GM21515 (cell line): ENCODE measurements at regions not wholly inside any gene's neighbourhood (a gene's known extent, or its start where the extent isn't known, plus 50 kb on each side); places are given as distances from the start of the nearest gene placed in this dataset.
"Not testable (repeated sequence)": the region's sequence is repeated elsewhere in the genome, so short reads cannot be mapped to it uniquely, and the experiment has no call there.

Source experiments
- ATAC-seq: cut with Tn5 transposase; IDR thresholded peaks from one replicate; pipeline ENCODE4 v1.9.1; 2021; ENCODE audit not compliant: unreplicated experiment

DNA sequence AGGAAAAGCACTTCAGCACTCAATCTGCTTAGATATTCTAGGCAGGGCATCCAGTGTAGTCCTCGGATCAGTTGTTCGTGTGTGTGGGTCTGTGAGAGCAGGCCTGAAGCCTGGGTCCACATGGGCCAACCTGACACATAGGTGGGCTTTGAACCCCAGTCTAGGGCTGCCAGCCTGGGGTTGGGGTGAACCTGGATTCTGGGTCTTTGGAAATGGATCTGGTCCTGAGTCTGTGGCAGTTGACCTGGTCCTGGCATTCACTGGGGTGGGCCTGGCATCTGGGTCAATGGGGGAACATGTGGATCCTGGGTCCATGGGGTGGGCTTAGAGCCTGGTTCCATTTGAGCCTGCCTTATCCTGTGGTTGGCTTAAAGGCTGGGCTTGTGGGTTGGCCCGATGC is 492.6 kb upstream of the MAN1A1 start:
- no peak for ATAC-seq

DNA sequence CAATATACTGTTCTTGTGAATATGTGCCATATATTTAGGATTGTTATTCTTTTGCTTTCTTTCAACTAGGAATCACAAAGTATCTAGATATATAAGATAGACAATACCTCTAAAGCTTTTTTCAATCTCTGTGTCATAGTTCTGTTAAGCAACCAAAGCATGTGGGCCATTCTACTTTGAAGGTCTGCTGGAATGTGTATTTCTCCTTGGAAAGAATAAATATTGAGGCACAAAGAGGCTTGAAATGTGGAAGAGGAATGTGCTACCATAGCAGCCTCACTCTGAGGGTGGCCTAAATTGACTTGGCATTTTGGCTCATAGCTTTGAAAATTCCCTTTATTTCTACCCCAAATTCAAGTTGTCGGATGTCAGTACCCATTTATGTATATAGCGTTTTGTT is 488.5 kb upstream of the MAN1A1 start:
- ATAC-seq: no peak

DNA sequence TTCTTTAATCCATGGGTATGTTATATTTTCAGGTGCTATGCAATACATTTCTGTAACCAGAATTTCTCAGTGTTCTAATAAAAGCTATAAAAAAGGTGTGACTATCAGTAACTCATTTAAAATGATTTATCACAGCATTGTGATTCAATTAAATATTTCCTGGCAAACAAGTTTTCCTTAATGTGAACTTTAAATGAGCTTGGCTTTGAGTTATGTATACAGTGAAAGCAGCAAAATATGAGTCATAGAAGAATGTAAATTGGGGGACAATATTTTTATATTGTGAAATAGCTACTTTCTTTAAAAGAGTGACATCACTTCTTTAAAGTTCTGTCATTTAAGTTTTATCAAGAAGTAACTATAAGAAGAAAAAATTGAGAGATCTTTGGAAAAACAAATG is 484.9 kb upstream of the MAN1A1 start:
- no peak for ATAC-seq

DNA sequence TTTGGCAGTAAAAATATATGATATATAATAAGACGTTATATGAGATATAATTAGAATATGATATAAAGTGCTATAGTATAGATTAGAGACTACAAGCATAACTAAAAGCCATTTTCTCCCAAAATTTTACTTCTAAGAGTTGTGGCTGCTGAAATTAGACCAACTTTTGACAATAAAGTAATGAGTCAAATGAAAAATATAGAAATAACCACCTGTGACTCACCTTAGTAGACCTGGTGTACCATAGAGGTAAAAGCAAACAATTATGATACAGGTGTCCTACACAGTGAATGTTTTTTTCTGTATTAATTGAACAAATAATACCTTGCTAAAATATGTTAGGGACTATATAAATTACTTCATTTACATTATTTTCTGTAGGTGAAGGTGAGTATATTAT is 482.9 kb upstream of the MAN1A1 start:
- ATAC-seq: no peak

DNA sequence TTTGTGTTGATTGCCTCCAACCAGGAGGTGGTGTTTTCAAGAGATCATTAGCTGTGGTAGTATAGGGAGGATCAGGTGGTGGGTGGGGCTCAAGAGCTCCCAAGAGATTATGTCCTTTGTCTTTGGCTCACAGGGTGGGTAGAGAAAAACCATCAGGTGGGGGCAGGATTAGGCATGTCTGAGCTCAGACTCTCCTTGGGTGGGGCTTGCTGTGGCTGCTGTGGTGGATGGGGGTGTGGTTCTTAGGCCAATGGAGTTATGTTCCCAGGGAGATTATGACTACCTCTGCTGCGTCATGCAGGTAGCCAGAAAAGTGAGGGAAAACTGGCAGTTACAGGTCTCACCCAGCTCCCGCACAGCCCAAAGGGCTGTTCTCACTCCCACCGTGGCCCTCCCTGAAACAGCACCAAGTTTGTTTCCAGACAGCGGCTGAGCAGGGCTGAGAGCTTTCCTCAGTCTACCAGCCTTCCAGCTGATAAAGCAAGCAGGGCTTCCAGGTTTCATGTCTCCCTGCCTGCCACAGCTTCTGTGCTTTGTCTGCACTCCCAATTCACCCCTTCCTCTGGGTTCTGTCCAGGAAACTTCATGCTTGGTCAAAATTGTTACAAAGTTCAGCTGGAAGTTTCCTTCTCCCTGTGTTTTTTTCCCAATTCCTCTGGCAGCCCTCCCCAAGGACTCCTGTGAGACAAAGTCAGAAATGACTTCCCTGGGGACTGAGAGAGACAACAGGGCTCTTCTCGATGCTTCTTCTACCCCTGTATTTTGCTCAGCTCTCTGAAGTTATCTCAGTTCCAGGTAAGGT is 481.1 kb upstream of the MAN1A1 start:
- no peak for ATAC-seq

DNA sequence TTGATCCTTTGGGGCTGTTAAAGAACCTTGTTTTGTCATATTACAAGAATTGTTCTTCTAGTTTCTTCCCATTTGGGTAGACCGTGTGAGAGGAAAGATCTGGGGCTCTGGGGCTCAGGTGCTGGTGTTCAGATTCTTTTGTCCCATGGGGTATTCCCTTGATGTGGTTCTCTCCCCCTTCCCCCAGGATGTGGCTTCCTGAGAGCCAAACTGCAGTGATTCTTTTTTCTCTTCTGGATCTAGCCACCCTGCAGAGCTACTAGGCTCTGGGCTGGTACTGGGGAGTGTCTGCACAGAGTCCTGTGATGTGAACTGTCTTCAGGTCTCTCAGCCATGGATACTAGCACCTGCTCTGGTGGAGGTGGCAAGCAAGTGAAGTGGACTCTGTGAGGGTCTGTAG is 480.5 kb upstream of the MAN1A1 start:
- no peak for ATAC-seq

DNA sequence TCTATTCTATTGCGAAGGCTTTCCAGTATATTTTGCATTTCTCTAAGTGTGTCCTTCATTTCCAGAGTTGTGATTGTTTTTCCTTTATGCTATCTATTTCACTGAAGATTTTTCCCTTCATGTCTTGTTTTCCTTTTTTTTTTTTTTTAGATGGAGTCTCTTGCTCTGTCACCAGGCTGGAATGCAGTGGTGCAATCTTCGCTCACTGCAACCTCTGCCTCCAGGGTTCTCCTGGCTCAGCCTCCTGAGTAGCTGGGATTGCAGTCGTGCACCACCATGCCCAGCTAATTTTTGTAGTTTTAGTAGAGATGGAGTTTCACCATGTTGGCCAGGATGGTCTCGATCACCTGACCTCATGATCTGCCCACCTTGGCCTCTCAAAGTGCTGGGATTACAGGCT is 479.9 kb upstream of the MAN1A1 start:
- not testable (repeated sequence) for ATAC-seq

DNA sequence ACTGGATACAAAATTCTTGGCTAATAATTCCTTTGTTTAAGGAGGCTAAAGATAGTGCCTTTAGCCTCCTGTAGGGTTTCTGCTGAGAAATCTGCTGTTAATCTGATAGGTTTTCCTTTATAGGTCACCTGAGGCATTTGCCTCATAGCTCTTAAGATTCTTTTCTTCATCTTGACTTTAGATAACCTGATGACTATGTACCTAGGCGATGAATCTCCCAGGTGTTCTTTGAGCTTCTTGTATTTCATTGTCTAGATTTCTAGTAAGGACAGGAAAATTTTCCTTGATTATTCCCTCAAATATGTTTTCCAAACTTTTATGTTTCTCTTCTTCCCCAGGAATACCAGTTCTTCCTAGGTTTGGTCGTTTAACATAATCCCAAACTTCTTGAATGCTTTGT is 479.4 kb upstream of the MAN1A1 start:
- ATAC-seq: no peak

DNA sequence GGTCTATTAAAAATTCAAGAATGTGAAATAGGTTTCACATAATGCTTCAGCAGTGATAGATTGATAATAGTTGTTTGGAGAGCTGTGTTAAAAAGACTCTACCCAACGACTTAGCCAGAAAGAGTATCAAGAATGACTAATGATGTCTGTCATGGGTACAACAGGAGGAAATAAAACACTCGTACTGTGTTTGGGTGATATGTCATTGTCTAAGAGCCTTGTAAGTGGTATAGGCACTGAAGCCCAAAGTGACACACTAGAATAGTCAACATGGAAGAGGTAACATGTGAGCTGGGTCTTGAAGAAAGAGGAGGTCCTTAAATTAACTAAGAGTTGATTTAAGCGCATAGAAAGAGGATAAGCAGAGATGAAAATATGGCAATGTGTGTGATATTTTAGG is 471.8 kb upstream of the MAN1A1 start:
- ATAC-seq: no peak

DNA sequence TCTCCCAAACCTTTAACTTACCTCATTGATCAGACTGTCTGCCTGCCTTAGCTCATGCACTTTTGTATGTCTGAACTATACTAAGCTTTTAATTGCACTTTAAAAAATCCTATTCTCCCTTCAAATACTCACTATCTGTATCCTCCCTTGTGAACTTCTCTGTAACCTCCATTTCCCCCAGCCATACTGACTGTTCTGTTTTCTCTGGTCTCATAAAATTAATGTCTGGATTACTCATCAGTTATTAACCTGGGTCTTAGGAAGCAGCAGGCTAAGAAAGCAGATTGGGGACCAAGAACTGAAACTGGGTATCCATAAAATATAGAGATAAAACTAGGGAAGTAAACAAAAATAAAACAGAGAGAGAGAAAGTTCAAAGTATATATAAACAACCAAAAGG is 469.3 kb upstream of the MAN1A1 start:
- ATAC-seq: no peak

DNA sequence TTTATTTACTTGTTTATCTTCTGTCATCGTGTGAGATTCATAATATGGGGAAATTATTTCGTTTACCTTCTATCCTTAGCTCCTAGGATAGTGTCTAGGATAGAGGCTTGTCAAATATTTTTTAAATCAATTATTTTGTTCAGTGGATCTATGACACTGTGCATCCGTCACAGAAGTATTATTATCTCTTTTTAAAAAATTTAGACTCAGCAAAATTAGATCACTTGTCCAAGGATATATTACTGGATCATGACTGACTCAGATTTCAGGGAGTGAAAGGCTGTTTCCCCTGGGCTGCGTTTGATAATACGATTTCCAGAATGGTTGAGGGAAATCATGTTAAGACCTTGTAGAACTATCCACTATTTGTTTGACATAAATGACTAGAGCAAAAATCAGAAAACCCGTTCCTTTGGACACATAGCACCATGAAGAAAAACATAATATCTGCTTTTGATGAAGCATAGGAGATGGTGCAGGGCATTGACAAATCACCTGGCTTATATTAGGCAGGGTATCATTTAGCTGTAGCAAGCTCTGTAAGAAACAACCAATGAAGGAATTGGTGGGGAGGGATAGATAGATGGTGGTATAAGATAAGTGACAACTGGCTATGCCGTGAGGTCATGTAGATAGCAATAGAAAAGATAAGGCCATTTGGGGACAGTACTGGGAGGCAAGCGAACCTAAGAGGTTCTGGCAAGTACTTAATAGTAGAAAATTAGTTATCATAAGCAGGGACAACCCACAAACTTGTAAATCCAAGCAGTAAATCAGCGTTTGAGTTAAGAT is 465.2 kb upstream of the MAN1A1 start:
- ATAC-seq: no peak

DNA sequence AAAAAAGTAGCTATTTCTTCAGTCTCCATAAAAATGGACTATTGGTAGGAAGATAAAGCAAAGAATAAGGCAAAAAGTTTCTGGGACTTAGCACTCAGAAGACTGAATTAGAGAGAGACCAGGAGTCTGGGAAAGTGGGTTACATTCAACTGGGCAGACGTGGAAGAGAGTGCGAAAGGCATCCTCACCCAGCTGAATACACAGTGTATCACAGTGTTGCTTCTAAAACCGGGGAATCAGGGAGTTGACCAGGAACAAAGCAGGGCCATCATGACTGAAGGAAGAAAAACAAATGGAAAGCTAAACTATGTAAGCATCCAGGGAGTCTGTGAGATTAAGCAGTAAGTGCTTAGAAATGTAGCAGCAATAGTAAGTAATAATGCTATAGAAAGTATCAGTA is 452.9 kb upstream of the MAN1A1 start:
- ATAC-seq: no peak

DNA sequence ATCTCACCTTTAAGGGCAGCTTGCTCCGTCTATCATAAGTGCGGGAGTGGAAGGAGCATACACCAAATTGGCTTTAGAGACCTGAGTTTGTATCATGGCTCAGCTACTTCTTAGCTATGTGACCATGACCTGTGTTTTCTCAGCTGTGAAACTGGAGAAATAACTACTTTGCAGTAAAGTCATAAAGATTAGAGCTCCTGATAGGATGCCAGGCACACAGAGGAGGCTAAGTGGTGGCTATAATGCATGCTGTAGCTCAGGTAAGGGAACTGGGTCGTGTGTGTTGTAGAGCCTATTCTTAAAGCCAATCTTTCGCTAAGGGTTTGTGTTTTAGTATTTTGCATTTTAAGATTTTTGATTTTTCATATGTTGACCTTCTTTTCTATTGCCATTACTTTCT is 451.5 kb upstream of the MAN1A1 start:
- ATAC-seq: no peak

DNA sequence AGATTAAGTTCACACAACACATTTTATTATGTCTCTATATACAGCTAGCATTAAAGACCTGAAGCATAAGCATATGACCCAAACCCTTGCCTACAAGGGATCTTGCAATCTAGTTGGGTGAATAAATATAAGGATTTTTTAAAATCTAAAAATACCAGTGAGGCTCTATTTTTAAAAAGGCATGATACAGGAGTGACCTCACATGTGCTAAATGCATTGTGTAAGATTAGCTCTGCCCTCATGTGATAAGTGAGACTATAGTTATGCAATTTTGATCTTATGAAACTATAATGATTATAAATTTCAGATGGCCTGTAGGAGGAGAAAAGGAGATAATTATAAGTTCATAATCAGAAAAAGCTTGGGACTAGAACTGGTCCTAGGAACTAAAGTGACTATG is 451.0 kb upstream of the MAN1A1 start:
- no peak for ATAC-seq

DNA sequence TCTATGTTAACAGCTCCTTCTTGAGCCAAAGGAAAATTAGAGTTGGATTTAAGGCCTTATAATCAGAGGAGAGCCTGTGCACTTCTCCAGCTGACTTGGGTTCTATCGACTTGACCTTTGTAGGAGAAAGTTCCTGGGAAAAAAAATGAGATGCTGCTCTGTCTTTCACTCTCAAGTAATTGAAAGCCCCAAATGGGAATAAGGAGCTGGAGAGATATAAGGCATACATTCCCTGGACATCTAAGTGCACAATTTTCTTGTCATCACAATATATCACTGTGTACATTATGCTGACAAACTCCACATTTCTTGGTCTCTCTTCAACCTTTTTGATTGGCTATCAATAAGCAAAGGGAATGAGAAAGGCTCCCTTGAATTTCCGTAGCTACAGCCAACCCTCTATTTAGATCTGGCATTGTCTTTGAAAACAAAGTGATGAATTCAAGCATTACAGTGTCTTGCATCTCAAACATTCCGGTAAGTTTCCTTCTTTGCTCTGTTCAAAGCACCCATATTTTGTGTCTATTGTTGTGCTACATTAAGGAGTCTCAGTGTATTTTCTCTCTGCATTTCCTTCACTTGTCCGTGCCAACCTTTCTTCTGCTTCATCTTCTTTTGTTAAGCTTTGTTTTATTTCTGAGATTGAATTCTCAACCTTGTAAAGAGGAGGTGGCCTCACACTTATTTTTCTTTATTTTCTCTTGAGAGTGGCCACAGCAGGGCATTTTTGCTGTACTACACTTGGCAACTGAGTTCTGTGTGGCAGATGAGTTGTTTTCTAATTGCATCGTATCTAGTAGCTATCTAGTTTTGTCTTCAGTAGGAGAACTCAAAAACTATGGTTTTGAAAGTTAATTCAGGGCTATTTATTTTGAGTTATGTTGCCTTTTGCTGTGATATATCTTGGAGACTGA is 450.3 kb upstream of the MAN1A1 start:
- no peak for ATAC-seq

DNA sequence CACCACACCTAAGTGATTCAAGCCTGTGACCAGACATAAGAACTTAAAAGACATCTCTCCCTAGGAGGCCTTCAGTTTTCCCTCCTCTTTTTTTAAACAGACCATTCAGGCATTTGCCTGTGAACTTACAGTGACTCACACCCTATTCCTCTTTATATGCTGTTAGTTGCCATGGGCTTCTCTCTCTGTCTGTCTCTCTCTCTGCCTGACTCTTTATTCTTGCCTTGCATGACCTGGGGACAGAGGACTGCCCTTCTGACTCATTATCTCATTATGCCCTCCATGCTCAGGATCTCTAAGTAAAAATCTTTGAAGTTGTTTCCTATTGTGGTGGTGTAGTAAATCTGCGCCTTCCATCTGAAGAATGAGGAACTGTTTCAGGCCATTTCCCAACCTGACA is 442.2 kb upstream of the MAN1A1 start:
- no peak for ATAC-seq

DNA sequence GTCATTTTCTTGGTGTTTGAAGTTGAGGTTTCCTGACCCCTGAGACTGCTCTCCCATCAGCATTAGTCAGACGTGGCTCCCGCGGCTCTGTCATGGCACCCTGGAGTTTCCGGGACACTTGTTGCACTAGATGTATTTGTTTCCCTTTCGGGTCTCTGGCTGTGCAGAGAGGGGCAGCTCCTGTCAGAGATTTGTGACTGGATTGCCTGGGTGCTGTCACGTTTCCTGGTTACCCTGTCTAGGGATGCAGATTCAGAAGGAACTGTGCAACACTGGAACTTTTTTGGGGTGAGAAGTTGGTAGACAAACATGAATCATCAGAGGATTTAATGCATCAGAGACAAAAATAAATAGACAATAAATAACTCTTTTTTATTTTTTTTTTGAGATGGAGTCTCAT is 431.8 kb upstream of the MAN1A1 start:
- ATAC-seq: no peak

DNA sequence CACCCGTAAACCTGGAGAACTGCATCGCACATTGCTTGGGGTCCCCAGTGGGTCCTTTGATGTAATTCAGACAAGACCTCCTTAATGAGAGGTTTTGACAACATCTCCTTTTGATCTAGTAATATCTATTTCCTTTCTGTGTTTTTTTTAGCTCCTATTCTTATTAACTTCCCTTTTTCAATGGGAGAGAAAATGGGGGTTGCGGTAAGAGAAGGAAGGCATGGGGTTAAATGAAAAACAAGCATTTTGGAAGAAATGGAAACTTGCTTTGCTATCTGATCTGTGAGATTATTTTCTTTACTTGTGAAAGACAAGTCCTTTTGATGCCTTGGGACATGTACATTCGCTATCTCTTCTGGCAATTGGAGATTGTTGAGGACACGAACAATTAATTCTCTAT is 418.6 kb upstream of the MAN1A1 start:
- no peak for ATAC-seq

DNA sequence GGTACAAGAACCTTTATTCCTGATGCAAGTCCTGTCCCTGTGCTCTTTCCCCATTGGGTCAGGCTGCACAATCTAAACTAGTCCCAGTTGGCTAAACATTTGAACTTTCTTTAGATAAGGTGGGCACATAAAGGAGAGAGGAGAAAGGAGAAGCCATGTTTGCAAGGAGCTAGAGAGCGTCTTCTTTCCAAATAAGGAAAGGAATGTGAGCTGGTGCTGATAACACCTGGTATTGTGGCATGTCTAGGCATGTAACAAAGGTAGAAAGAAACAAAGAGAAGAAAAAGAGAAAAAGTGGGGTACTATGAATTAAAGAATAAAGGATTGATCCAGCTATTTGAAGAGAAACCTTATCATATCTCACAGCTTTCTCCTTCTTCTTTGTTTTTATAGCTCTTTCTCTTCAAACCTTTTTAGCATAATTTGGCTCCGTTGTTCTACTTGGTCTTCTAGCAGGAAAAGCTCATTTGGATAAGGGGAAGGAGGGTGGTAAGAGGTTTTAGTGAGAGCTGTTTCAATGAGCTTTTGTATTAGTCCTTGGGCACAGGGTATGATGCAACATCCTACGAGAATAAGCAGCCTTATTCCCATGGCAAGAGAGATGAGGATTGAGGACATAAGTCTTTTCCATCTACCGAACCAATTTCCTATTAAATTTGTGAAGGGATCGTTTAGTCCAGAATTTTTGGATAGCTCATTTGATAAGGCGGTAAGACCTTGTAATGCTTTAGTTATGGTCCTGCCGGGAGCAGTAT is 415.5 kb upstream of the MAN1A1 start:
- ATAC-seq: no peak

DNA sequence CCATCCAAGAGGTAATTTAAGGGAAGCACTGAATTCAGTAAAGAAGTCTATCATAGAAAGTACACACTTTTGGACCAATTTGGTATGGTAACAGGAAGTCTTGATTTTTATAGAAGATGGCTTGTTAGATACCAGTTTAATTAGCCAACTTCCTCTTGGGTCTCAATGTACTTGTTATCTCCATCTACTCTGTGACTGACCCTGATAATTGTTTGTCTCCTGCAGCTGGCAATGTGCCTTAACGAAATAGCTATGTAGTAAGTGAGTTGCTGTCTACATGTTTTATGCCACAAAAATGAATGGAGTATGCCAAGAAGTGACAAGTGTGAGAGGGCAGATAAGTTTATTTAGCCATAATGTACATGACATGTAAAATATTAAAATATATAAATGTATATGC is 410.5 kb upstream of the MAN1A1 start:
- no peak for ATAC-seq

DNA sequence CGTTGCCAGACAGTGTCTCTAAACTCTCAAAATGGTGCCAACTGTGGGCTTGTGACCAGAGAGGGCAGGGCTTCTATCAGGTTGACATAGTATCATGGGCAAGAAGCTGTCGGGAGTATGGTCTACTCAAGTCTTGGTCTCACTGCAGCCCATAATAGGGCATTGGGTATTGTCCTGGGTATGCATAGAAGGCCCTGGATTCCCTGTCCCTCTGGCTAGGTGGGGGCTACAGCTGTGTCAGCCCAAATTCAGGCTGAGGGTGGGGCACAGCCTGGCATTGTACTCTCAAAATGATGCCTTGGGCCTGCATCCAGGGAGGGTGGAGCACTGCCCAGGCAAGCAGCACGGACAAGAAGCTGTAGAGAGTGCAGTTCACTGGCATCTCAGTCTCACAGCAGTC is 408.8 kb upstream of the MAN1A1 start:
- ATAC-seq: no peak
